HG02642 (cell line): ENCODE measurements at regions not wholly inside any gene's neighbourhood (a gene's known extent, or its start where the extent isn't known, plus 50 kb on each side); places are given as distances from the start of the nearest gene placed in this dataset.
"Not testable (repeated sequence)": the region's sequence is repeated elsewhere in the genome, so short reads cannot be mapped to it uniquely, and the experiment has no call there.

ENCODE experiments used
- ATAC-seq: cut with Tn5 transposase; IDR thresholded peaks from one replicate; pipeline ENCODE4 v1.9.1; 2021; ENCODE audit warnings: mild to moderate bottlenecking; ENCODE audit not compliant: unreplicated experiment, poor library complexity

- no peak for ATAC-seq
Measured at GRCh38 chr2:48178611-48179010, 135.9 kb upstream of the FOXN2 start.

- no peak for ATAC-seq
Measured at GRCh38 chr2:48180557-48180956, 133.9 kb upstream of the FOXN2 start.

GRCh38 chr2:48183276-48183675, 131.2 kb upstream of the FOXN2 start:
- no peak for ATAC-seq

GRCh38 chr2:48183991-48184390, 130.5 kb upstream of the FOXN2 start:
- ATAC-seq = no peak

GRCh38 chr2:48187503-48187902, 127.0 kb upstream of the FOXN2 start:
- ATAC-seq = no peak

- ATAC-seq = no peak
Measured at GRCh38 chr2:48189552-48190228, 124.8 kb upstream of the FOXN2 start.

- no peak for ATAC-seq
Measured at GRCh38 chr2:48190230-48190629, 124.3 kb upstream of the FOXN2 start.

- ATAC-seq = no peak
Measured at GRCh38 chr2:48194641-48195040, 119.8 kb upstream of the FOXN2 start.

GRCh38 chr2:48195169-48195568, 119.3 kb upstream of the FOXN2 start:
- no peak for ATAC-seq

- ATAC-seq = no peak
Measured at GRCh38 chr2:48197618-48198017, 116.9 kb upstream of the FOXN2 start.

GRCh38 chr2:48198371-48198770, 116.1 kb upstream of the FOXN2 start:
- ATAC-seq = no peak

- no peak for ATAC-seq
Measured at GRCh38 chr2:48199070-48199469, 115.4 kb upstream of the FOXN2 start.

- peak; percentile 58 for ATAC-seq
Measured at GRCh38 chr2:48200620-48201293, 113.7 kb upstream of the FOXN2 start.

GRCh38 chr2:48201435-48201834, 113.0 kb upstream of the FOXN2 start:
- ATAC-seq = not testable (repeated sequence)

- ATAC-seq = no peak
Measured at GRCh38 chr2:48202863-48203642, 111.4 kb upstream of the FOXN2 start.

GRCh38 chr2:48203668-48204067, 110.8 kb upstream of the FOXN2 start:
- no peak for ATAC-seq

GRCh38 chr2:48204750-48205136, 109.7 kb upstream of the FOXN2 start:
- no peak for ATAC-seq

GRCh38 chr2:48205137-48205798, 109.2 kb upstream of the FOXN2 start:
- peak; percentile 77 for ATAC-seq

- not testable (repeated sequence) for ATAC-seq
Measured at GRCh38 chr2:48206056-48206656, 108.3 kb upstream of the FOXN2 start.

GRCh38 chr2:48207201-48207641, 107.3 kb upstream of the FOXN2 start:
- no peak for ATAC-seq
